Muscle of arm (tissue), 1 donor: ENCODE measurements at regions not wholly inside any gene's neighbourhood (a gene's known extent, or its start where the extent isn't known, plus 50 kb on each side); places are given as distances from the start of the nearest gene placed in this dataset.

Source experiments
- DNase-seq: peaks from one replicate; pipeline ENCODE4 v3.0.0-alpha.2; 2013

- no peak for DNase-seq
Observed at GRCh38 chr12:39047539-39048262, 142.3 kb upstream of the CPNE8 start.

- DNase-seq: no peak
Observed at GRCh38 chr12:39044754-39045153, 139.4 kb upstream of the CPNE8 start.

GRCh38 chr12:39043424-39043822, 138.0 kb upstream of the CPNE8 start:
- DNase-seq: no peak

GRCh38 chr12:39040275-39040674, 134.9 kb upstream of the CPNE8 start:
- no peak for DNase-seq

GRCh38 chr12:39037115-39037514, 131.7 kb upstream of the CPNE8 start:
- DNase-seq: no peak

GRCh38 chr12:39036105-39036504, 130.7 kb upstream of the CPNE8 start:
- DNase-seq: no peak

- no peak for DNase-seq
Observed at GRCh38 chr12:39033782-39034181, 128.4 kb upstream of the CPNE8 start.

- no peak for DNase-seq
Observed at GRCh38 chr12:39032448-39032847, 127.1 kb upstream of the CPNE8 start.

GRCh38 chr12:39032034-39032433, 126.6 kb upstream of the CPNE8 start:
- DNase-seq: no peak

- no peak for DNase-seq
Observed at GRCh38 chr12:39028382-39028781, 123.0 kb upstream of the CPNE8 start.

- DNase-seq: no peak
Observed at GRCh38 chr12:39012870-39013269, 107.5 kb upstream of the CPNE8 start.

GRCh38 chr12:39011166-39011565, 105.8 kb upstream of the CPNE8 start:
- no peak for DNase-seq

- no peak for DNase-seq
Observed at GRCh38 chr12:39010406-39010805, 105.0 kb upstream of the CPNE8 start.

- no peak for DNase-seq
Observed at GRCh38 chr12:39007619-39008018, 102.2 kb upstream of the CPNE8 start.

- no peak for DNase-seq
Observed at GRCh38 chr12:39006286-39006685, 100.9 kb upstream of the CPNE8 start.

- no peak for DNase-seq
Observed at GRCh38 chr12:39005671-39006070, 100.3 kb upstream of the CPNE8 start.

- no peak for DNase-seq
Observed at GRCh38 chr12:39003541-39004155, 98.3 kb upstream of the CPNE8 start.

GRCh38 chr12:39000370-39000769, 95.0 kb upstream of the CPNE8 start:
- no peak for DNase-seq

GRCh38 chr12:38998887-38999482, 93.6 kb upstream of the CPNE8 start:
- DNase-seq: no peak

GRCh38 chr12:38995249-38995648, 89.9 kb upstream of the CPNE8 start:
- no peak for DNase-seq

- DNase-seq: no peak
Observed at GRCh38 chr12:38985961-38986360, 80.6 kb upstream of the CPNE8 start.

- no peak for DNase-seq
Observed at GRCh38 chr12:38984388-38984787, 79.0 kb upstream of the CPNE8 start.

- DNase-seq: no peak
Observed at GRCh38 chr12:38983117-38983571, 77.8 kb upstream of the CPNE8 start.
